ENCODE measurements at regions not wholly inside any gene's neighbourhood (a gene's known extent, or its start where the extent isn't known, plus 50 kb on each side); places are given as distances from the start of the nearest gene placed in this dataset.

DNA sequence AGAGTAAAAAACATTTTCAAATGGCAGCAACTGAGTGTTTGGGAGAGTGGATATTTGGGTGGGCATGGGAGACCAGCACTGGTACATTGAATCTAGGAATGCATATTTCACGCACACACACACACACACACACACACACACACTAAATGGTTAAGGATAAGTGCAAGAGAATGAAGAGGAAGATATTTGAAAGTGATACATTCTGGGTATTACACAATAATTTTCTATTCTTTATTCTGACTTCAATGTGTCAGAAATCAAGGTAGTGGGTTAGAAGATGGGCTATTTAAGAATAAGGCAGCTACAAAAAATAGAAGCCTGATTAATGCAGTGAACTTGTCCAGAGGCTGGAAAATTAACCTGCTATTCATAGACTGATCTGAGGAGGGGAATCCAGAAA lies 577.0 kb downstream of the TMEM182 start:
- Histone ChIP-seq H3K36me3 (ENCODE audit: insufficient read depth, low read length) (no peaks in the 10 kb centered on the region), H3K4me3 (ENCODE audit: low read length, poor library complexity, severe bottlenecking) (no peak overlapping the region), H3K9ac (ENCODE audit: low read depth, low read length, poor library complexity, severe bottlenecking) (no peak overlapping the region), H2AFZ (ENCODE audit: low read length) (no peak overlapping the region), H3K9me3 (ENCODE audit: insufficient read depth, low read depth, low read length) (no peaks in the 10 kb centered on the region), H3K27me3 (ENCODE audit: insufficient read depth, low read length, poor library complexity, severe bottlenecking) (no peaks in the 10 kb centered on the region), H3K79me2 (ENCODE audit: insufficient read depth, low read length) (no peaks in the 10 kb centered on the region), H3K4me2 (ENCODE audit: low read depth, low read length, poor library complexity, severe bottlenecking) (no peak overlapping the region), H3K4me1 (ENCODE audit: insufficient read depth, low read length, poor library complexity, severe bottlenecking) (no peaks in the 10 kb centered on the region), H3F3A (ENCODE audit: low read depth) (no peaks in the 10 kb centered on the region), H3K9me2 (replicated peaks; ENCODE audit: low read depth, low read length) (no peaks in the 10 kb centered on the region), H4K20me1 (ENCODE audit: insufficient read depth, low read length, poor library complexity, severe bottlenecking) (no peaks in the 10 kb centered on the region)
- no peak for TF ChIP-seq EZH2phosphoT487 (IDR thresholded peaks at IDR 0.05; ENCODE audit: borderline replicate concordance)
- TF ChIP-seq, protein P1, sequence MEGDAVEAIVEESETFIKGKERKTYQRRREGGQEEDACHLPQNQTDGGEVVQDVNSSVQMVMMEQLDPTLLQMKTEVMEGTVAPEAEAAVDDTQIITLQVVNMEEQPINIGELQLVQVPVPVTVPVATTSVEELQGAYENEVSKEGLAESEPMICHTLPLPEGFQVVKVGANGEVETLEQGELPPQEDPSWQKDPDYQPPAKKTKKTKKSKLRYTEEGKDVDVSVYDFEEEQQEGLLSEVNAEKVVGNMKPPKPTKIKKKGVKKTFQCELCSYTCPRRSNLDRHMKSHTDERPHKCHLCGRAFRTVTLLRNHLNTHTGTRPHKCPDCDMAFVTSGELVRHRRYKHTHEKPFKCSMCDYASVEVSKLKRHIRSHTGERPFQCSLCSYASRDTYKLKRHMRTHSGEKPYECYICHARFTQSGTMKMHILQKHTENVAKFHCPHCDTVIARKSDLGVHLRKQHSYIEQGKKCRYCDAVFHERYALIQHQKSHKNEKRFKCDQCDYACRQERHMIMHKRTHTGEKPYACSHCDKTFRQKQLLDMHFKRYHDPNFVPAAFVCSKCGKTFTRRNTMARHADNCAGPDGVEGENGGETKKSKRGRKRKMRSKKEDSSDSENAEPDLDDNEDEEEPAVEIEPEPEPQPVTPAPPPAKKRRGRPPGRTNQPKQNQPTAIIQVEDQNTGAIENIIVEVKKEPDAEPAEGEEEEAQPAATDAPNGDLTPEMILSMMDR (conservative IDR thresholded peaks at IDR 0.05; ENCODE audit: low read length) = no peak

DNA sequence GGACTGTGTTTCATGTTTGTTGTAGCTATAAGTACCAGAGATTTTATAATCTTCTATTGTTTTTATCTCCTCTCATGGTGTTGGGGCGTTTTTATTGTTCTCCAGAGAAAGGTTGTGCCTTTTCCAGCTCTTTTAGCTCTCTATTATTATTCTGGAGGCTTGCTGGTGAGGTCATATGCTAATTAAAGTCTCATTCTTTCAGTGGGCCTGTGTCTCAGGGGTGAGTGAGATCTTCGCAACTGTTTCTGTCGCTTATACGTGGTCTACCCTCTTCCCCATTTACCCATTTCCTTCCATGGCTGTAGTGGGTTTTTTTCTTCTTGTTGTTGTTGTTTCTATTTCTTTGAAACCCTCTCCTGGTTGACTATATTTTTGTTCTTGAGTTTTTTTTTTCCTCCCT lies 584.9 kb downstream of the TMEM182 start:
- no peak for TF ChIP-seq EZH2phosphoT487 (IDR thresholded peaks at IDR 0.05; ENCODE audit: borderline replicate concordance)
- TF ChIP-seq, protein P1 (conservative IDR thresholded peaks at IDR 0.05; ENCODE audit: low read length) = no peak
- no peaks in the 10 kb centered on the region for H3K79me2 ChIP-seq (ENCODE audit: insufficient read depth, low read length)
- H3K9me2 ChIP-seq (replicated peaks; ENCODE audit: low read depth, low read length) = no peaks in the 10 kb centered on the region
- H3K4me1 ChIP-seq (ENCODE audit: insufficient read depth, low read length, poor library complexity, severe bottlenecking) = no peaks in the 10 kb centered on the region
- no peak overlapping the region for H3K9ac ChIP-seq (ENCODE audit: low read depth, low read length, poor library complexity, severe bottlenecking)
- no peak overlapping the region for H3K4me3 ChIP-seq (ENCODE audit: low read length, poor library complexity, severe bottlenecking)
- no peaks in the 10 kb centered on the region for H3F3A ChIP-seq (ENCODE audit: low read depth)
- H3K4me2 ChIP-seq (ENCODE audit: low read depth, low read length, poor library complexity, severe bottlenecking) = no peak overlapping the region
- no peaks in the 10 kb centered on the region for H3K36me3 ChIP-seq (ENCODE audit: insufficient read depth, low read length)
- no peaks in the 10 kb centered on the region for H3K27me3 ChIP-seq (ENCODE audit: insufficient read depth, low read length, poor library complexity, severe bottlenecking)
- H2AFZ ChIP-seq (ENCODE audit: low read length) = no peak overlapping the region
- no peaks in the 10 kb centered on the region for H4K20me1 ChIP-seq (ENCODE audit: insufficient read depth, low read length, poor library complexity, severe bottlenecking)
- no peaks in the 10 kb centered on the region for H3K9me3 ChIP-seq (ENCODE audit: insufficient read depth, low read depth, low read length)

DNA sequence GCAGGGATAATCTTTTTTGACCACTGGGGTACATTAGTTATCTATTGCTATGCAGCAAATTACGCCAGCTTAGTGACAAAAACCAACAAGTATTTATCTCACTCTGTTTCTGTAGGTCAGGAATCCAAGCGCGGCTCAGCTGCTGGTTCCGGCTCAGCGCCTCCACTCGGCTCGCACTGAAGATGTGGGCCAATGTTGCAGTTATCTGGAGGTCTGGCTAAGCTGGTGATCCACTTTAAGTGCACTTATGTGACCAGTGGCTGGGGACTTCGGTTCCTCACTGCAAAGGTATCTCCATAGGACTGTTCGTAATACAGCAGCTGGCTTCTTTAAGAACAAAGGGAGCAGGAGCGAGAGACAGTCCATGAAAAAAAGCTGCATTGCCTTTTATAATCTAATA lies 591.9 kb downstream of the TMEM182 start:
- Histone ChIP-seq H2AFZ (ENCODE audit: low read length) (no peak overlapping the region), H4K20me1 (ENCODE audit: insufficient read depth, low read length, poor library complexity, severe bottlenecking) (no peaks in the 10 kb centered on the region), H3K27me3 (ENCODE audit: insufficient read depth, low read length, poor library complexity, severe bottlenecking) (no peaks in the 10 kb centered on the region), H3K4me1 (ENCODE audit: insufficient read depth, low read length, poor library complexity, severe bottlenecking) (no peaks in the 10 kb centered on the region), H3K79me2 (ENCODE audit: insufficient read depth, low read length) (no peaks in the 10 kb centered on the region), H3K9me2 (replicated peaks; ENCODE audit: low read depth, low read length) (no peaks in the 10 kb centered on the region), H3K36me3 (ENCODE audit: insufficient read depth, low read length) (no peaks in the 10 kb centered on the region), H3K9me3 (ENCODE audit: insufficient read depth, low read depth, low read length) (no peaks in the 10 kb centered on the region), H3K4me2 (ENCODE audit: low read depth, low read length, poor library complexity, severe bottlenecking) (no peak overlapping the region), H3F3A (ENCODE audit: low read depth) (no peaks in the 10 kb centered on the region), H3K9ac (ENCODE audit: low read depth, low read length, poor library complexity, severe bottlenecking) (no peak overlapping the region), H3K4me3 (ENCODE audit: low read length, poor library complexity, severe bottlenecking) (no peak overlapping the region)
- TF ChIP-seq EZH2phosphoT487 (IDR thresholded peaks at IDR 0.05; ENCODE audit: borderline replicate concordance) = no peak
- TF ChIP-seq, protein P1 (conservative IDR thresholded peaks at IDR 0.05; ENCODE audit: low read length) = no peak
